Amygdala (tissue), 56 donors: ENCODE measurements at regions not wholly inside any gene's neighbourhood (a gene's known extent, or its start where the extent isn't known, plus 50 kb on each side); places are given as distances from the start of the nearest gene placed in this dataset.
"Not testable (repeated sequence)": the region's sequence is repeated elsewhere in the genome, so short reads cannot be mapped to it uniquely, and the experiment has no call there.

Source experiments
- DNase-seq, 56 donors: peaks; one replicate each; lab custom pipeline; 2025; lab: John Stamatoyannopoulos, UW

DNA sequence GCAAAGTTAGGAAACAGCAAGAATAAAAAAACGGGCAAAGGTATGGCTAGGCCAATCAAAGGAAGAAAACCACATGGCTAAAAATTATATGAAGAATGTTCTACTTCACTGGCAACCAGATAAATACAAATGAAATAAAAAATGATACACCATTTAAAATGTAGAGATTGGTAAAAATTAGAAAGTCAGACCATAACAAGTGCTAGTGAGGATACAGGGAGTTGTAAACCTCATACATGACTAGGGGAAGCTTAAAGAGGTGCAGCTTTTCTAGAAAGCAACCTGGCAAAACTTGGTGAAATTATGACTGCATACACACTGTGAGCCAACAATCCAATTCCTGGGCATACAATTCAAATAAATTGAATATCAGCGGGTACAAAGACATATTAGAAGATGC, 119.0 kb upstream of the LIFR start:
- DNase-seq: no peak

DNA sequence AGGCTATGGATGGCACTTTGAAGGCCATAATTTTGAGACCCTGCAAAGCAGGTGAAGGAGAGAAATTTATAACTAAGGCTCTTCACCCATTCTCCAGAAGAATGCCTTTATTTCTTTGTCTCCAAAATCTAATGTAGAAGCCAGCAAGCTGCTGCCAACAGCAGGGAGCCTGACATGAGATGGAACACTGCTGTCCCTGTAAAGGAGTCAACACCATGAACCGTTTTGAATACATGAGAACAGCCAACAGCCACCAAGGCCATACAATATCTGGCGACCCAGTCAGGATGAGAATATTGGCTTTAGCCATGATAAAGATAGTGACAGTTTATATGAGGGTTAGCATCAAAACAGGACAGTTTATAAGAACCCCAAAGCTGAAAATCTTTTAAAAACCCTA, 121.2 kb upstream of the LIFR start:
- peak in 10 of 56 donors; percentile 2 to 38 (median 14) for DNase-seq

DNA sequence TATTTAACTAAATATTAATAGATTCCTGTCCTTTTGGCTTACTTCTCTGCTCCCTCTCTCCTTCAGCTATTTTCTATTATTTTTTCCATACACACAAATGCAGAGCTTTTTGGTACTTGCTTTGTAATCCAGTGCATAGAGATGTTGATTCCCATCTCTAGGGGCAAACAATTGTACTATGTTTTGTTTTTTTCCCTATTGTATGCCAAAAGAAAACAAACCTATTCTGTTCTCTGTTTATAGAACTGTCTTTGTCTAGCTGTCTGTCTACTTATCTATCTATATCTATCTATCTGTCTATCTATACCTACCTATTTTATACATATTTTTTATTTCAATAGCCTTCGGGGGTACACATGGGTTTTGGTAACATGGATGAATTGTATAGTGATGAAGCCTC, 121.6 kb upstream of the LIFR start:
- DNase-seq: peak in 1 of 56 donors; percentile 27

DNA sequence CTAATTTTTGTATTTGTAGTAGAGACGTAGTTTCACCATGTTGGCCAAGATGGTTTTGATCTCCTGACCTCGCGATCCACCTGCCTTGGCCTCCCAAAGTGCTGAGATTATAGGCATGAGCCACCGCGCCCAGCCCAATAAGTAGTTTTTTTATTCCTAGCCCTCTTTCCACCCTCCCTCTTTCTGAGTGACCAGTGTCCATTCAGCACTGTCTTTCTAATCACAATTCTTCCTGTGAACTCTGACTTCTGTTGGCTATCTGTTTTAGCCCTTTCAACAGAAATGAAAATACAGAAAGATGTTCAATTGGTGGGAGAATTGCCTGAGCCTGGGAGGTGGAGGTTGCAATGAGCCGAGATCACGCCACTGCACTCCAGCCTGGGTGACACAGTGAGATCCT, 122.3 kb upstream of the LIFR start:
- DNase-seq: peak in 1 of 56 donors; percentile 17

DNA sequence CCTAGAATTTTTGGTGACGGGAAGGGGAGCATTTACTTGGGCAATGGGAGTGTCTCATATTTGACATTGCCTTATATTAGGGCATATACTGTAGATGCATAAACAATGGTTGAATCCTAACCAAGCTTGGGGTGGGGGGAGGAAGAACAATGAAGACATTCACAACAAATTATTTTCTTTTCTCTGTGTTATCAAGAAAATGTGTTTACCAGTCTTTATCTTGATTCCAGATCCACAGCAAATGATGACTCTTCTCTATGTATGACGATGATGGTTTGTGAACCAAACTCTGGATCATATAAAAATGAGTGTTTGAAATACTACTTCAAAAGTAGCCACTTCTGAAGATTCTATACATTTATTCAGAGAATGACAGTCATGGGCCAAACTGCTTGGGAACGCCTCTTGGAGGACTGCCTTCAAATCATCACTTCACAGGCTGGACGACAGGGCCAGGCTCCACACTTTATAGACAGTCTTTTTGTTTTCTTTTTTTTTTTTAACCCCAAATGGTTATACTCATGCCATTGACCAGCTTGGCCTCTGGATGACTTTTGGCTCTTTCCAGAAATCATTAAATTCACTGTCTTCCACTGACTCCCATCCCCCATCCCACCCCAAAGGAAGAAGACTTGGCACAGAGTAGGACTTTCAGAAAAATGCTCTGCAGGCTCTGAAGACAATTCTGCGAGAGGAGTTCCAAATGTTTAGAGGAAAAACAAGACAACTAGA, 123.8 kb upstream of the LIFR start:
- peak in 12 of 56 donors; percentile 7 to 66 (median 28) for DNase-seq

DNA sequence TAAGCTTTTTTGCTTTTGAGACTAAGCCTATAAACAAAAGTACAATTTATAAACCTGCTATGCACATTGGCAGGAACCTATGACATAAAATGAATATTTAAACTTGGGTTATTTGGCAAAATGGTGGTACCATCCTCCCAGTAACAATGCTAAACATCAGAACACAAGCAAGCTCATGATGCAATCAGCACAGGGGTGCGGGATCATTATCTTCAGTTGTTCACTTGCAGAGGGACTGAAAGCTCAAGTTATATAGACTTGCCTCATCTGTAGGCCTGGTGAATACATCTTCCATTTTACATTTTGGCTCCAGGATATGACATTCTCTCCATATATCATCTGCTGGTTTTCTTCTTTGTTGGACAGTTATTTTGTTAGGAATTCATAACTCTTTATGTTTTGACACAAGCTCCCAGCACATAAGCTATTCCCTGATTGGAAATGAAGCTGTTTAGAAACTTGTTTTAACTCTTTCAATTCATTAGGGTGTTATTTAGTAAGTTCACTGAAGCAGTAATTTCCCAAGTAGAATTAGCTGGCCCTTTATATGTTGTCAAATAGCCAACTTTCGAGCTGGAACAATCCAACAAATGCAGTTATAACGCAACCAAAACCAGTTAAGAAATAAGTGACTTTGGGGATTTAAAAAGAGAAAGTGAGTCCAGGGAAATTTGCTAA, 124.7 kb upstream of the LIFR start:
- DNase-seq: no peak

DNA sequence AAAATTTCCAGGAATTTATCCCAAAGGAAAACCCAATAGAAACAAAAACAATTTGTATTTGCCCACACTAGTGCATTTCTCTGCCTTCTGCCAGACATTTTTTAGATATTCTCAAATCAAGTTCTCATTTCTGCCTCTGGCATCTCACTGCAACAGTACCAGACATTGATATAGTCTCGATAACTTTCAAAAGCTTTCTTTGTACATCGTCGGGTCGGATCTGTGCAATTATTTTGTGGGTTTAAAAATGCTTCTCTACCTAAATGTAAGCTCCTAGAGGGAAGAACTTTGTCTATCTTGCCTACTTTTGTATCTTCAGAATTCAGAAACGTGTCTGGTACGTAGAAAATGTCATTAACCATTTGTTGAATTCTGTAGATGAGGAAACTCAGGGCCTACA, 125.5 kb upstream of the LIFR start:
- DNase-seq: no peak

DNA sequence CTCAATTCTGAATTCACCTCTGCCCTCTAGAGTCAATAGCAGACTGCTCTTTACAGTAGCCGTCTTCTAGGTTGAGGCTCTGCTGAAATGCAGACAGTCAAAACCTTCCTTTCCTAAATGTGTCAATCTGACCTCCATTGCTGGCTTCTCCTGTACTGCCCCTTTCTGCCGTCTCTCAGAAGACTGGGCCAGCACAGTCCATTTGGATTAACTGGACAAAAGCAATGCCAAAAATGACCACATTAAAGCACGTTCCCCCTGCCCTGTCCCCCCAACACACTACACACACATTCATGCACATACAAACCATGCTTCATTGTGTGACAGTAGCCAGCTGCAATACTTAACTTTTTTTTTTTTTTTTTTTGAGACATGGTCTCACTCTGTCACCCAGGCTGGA, 130.2 kb upstream of the LIFR start:
- DNase-seq: no peak

DNA sequence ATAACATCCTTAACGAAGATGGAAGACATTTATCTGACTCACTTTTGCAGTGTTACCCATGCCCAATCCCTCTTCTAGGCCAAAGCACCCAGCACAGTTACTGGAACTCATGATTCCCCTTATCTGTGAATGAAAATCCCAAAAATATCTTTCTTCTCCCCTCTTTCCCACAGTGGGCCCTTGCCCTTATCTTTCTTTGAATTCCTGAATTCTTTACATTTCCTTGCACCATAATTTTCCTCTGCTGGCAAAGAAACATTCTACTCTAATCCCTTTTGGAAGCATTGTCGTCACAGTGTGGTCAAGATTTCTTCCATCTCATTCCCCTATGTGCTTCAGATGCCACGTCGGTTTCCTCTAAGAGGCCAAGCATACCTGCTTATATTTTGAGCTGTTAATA, 135.9 kb upstream of the LIFR start:
- DNase-seq: no peak

DNA sequence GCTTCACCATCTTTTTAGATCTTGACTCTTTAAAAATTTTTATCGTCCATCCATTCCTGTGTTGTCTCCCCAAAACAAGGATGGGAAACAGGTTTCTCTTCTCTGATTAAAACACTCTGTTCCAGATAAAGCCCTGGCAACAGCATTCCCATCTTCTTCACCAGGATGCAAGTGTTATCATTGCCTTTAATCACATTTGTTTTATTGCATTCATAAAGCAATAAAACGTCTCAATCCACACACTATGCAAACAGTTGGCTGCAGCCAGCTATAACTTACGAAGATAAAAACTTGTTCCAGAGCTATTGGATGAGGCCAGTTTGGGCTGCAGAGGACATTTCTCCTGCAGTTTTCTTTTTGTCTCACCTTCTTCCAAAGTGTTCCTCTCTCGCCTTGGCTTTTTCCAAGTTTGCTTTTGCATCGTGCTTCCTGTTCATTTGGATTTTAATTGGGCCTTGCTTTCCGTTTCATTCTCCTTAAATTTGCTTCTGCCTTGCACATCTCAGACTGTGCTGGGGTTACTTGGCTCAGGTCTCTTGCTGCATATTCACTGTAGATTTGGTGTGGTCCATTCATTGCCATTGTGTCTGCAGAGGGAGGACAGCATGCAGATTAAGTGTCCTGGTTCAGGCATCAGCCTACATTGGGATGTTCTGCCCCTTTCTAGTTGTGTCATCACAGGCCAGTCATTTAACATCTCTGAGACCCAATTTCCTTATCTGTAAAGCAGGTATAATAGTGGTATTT, 136.5 kb upstream of the LIFR start:
- no peak for DNase-seq

DNA sequence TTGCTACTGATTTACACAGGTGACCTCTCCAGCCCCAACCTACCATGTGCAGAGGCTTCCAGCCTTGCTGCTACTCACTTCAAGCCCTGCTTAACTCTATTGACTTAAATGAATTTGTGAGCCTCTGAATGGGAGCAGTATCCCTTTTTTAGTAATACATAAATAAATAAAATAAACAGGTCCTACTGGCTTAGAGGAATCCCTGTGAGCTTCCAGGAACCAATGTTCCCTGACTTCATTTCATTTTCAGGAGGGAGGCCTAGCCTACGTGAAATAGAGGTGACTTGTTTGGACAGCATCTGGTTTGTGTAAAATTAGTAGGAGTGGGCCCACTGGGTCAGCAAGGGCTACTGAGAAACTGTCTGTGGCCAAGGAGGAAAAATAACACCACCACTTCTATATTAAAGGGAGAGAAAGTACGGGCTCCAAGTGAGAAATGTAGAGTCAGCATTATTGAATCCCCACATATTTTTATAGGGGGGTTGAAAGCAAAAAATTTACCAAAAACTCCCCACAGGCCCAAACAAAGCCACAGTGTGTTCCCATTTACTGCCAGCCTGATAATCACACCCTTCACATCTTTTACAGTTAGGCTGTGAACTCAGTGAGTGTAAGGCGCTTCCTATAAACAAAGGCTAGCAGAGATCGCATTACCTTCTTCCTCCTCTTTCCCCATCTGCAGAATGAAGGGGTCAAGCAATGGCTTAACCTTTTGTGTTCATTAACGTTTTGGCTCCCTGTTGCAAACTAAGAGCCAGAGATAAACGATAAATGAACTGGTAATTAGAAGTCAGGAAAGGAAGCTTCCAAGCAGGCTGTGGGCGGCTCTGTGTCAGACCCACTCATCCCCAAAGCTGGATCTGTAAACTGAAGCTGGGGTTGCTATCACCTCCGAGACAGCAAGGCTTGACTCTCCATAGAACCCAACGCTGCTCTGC, 138.8 kb upstream of the LIFR start:
- DNase-seq: no peak

DNA sequence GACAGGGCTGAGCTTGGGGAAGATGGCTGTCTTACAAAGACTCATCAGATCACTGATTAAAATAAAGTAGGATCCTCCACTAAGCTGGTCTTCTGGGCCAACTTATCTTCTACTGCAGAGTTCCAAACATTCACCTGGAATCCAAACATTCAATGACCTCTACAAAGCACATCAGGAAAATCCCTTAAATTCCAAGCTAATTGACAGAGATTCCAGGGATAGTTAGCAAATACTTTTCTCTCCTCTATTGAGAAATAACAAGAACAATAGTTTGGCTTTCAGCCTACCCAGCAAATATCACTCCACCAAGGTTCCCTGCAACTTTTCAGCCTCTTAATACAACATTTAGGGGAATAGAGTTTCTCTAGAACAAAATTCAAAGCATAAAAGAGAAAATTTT, 140.6 kb upstream of the LIFR start:
- no peak for DNase-seq

DNA sequence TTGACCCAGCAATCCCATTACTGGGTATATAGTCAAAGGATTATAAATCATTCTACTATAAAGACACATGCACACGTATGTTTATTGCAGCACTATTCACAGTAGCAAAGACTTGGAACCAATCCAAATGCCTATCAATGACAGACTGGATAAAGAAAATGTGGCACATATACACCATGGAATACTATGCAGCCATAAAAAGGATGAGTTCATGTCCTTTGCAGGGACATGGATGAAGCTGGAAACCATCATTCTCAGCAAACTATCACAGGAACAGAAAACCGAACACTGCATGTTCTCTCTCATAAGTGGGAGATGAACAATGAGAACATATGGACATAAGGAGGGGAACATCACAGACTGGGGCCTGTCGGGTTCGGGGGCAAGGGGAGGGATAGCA, 140.3 kb upstream of the OSMR start:
- not testable (repeated sequence) for DNase-seq

DNA sequence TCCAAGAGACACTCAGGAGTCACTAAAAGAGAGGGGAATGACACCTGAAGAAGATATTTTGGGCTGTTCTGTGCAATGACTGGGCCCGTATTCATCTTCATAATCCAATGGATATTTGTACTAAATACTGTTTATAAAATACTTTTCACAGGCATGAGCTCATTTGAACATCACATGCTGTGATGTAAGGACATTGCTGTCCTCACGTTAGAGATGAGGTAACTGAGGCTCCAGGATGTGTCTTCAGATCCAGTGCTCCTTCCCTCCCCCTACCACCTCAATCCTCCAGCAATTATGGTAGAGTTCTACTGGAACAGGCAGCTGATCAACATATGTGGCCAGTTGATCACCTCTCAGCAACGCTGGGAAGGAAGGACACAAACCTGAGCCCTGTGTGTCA, 139.4 kb upstream of the OSMR start:
- no peak for DNase-seq

DNA sequence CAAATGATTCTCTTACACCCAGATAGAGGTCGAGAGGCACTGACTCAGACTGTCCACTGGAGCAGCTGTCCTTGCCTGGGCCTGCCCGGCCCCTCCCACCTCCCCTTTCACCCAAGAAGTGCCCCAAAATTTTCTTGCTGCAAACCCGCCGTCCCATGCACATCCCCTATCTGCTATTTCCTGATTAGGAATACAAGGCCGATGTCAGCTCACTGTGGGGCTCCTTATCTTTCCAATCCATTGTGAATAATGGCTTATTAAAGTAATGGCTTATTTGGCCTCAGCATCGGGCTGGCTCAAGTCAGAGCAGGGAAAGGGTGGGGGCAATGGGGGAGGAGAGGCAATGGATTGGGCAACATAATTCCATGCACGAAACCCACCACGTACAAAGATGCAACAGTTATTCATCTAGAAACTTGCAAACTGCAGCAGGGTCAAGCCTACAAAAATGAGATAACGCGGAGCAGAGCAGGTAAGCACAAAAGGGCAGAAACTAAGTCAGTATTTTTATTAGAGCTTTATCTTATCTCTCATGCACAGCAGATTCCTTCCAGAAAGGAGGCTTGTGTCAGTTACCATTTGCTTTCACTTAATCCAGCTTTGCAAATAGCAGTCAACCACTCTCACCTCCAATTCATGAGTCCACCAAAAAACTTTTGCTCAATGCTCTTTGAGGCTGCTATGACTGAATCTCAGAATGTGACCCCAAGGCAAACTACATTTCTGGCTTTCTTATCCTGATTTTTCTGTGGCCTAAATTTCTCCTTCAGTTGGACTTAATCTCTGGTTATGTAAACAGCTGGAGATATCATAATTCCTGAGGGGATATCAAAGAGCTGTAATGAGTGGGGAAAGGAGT, 138.2 kb upstream of the OSMR start:
- no peak for DNase-seq

DNA sequence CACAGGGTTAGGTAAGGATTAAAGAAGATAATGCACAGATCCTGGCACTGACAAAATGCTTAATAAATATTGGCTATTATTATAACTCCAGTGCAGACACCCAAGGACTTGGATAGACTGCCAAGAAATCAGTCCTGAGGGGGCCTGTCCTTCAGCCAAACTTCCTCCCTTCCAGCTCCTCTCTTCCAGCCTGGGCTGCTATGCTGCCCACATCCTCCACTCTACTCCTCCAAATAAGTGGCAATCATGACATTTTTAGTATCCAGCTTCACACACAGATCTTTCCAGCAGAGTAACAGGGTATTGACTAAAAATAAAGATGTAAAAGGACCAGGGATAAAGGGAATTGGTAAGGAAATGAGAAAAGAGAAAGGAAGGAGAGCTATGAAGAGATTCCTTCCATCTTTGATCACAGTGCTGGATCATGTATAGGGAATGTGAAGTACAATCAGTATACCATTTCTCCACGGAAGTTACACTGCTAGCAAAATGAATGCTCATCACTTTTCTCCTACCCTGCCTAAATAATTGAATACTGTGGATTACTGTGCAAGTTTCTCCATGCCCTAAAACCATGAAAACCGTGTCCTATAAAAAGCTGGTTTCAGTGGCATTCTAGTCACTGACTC, 136.0 kb upstream of the OSMR start:
- peak in 1 of 56 donors; percentile 26 for DNase-seq

DNA sequence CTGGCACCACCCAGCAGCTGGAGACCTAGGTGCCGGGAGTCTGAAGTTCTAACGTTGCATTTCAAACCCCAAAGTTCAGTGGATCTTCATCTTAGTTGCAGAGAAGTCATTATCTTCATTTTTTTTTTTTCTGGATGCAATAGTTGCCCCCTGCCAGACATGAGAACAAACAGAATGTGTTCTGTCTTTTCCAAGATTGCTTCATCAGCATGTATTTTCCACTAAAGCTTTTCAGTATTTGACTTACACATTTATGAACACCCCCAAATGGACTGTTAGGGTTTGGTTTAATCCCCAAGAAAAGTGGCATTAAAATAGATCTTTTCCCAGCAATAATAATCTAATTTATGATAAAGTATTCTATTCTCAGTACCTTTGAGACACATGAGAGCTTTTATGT, 135.2 kb upstream of the OSMR start:
- DNase-seq: no peak

DNA sequence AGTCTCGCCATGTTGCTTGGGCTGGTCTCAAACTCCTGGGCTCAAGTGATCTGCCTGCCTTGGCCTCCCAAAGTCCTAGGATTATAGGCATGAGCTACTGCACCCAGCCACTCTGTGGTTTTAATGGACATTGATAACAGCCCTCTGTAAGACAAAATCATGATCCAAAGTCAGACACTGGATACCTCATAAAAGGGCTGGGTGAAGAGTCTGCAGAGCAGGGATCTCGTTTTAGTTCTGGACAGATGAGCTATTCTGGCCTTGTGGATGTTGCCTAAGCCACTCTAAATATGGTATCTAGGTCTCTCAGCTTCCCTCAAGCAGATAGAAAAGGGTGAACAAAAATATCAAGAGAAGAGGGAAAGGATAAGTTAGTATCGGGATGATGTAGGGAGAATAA, 133.4 kb upstream of the OSMR start:
- no peak for DNase-seq

DNA sequence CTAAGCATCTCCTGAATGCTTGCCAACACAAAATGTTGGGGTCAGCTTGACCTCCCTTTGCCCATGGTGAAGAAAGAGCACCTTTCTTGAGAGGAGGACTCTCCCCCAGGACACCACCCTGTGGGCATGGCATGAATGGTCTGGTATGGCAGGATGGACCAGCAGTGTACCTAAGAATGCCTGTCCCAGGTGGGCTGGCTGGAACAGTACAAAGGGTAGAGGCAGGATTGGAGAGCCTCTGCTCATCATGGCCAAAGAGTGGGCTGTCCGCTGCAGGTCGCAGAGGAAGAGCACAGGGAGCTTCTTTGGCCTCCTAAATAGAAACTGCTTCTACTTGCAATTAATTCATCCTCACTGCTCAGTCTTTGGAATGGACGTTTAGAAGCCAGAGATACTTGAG, 131.6 kb upstream of the OSMR start:
- DNase-seq: no peak
